HUES48 (cell line): ENCODE measurements at regions not wholly inside any gene's neighbourhood (a gene's known extent, or its start where the extent isn't known, plus 50 kb on each side); places are given as distances from the start of the nearest gene placed in this dataset.
A peak's percentile ranks its signal among the peaks of the same experiment; 100 is the strongest.

ENCODE experiments used
- H3K27ac ChIP-seq: one replicate; pipeline ENCODE4 v1.7.0; 2013; ENCODE audit warnings: low read depth, low read length, inconsistent platforms
- H3K27me3 ChIP-seq: 2 replicates; pipeline ENCODE4 v1.6.1; 2013; ENCODE audit warnings: mild to moderate bottlenecking, low read length; ENCODE audit not compliant: control insufficient read depth, insufficient read depth
- H3K36me3 ChIP-seq: 2 replicates; pipeline ENCODE4 v1.6.1; 2013; ENCODE audit warnings: low read length; ENCODE audit not compliant: control insufficient read depth, insufficient read depth
- H3K4me1 ChIP-seq: 2 replicates; pipeline ENCODE4 v1.6.1; 2013; ENCODE audit warnings: mild to moderate bottlenecking, low read length; ENCODE audit not compliant: control insufficient read depth, insufficient read depth
- H3K4me3 ChIP-seq: 2 replicates; pipeline ENCODE4 v1.5.1; 2013; ENCODE audit warnings: mild to moderate bottlenecking, low read depth, low read length
- H3K9ac ChIP-seq: 2 replicates; pipeline ENCODE4 v1.6.1; 2013; ENCODE audit warnings: mild to moderate bottlenecking, low read depth, low read length, moderate library complexity
- H3K9me3 ChIP-seq: 2 replicates; pipeline ENCODE4 v1.6.1; 2013; ENCODE audit warnings: low read length; ENCODE audit not compliant: control insufficient read depth, insufficient read depth

GRCh38 chr3:159528251-159528895 is 460.3 kb upstream of the IL12A start:
- no peak overlapping the region for H3K9ac ChIP-seq
- no peaks in the 10 kb centered on the region for H3K36me3 ChIP-seq
- no peaks in the 10 kb centered on the region for H3K4me1 ChIP-seq
- H3K27me3 ChIP-seq, result no peaks in the 10 kb centered on the region
- no peak overlapping the region for H3K27ac ChIP-seq
- H3K9me3 ChIP-seq, result no peaks in the 10 kb centered on the region
- H3K4me3 ChIP-seq, result no peak overlapping the region

- Histone ChIP-seq H3K27me3 (no peaks in the 10 kb centered on the region), H3K9me3 (no peaks in the 10 kb centered on the region), H3K4me3 (no peak overlapping the region), H3K27ac (no peak overlapping the region), H3K4me1 (no peaks in the 10 kb centered on the region), H3K9ac (no peak overlapping the region), H3K36me3 (no peaks in the 10 kb centered on the region)
These were observed 456.1 kb upstream of the IL12A start for GRCh38 chr3:159532577-159532976.

DNA sequence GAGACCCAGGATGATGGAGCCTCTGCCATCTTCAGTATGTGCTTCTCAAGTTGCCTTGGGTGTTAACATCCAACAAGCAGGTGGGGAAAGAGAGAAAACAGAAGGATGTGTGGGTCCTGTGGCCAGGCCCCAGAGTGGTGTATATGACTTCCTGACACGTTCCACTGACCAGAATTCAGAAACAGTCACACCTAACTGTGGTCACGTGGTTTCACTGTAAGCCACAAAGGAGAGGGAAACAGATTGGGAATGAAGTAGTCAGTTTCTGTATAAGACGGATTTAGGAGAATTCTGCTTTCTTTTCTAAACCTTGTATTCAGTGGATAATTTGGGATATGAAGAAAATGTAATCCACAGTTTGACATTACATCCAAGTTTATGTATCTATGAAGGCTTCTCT is 454.1 kb upstream of the IL12A start:
- Histone ChIP-seq H3K36me3 (no peaks in the 10 kb centered on the region), H3K9ac (no peak overlapping the region), H3K27me3 (no peaks in the 10 kb centered on the region), H3K4me3 (no peak overlapping the region), H3K27ac (no peak overlapping the region), H3K4me1 (no peaks in the 10 kb centered on the region), H3K9me3 (no peaks in the 10 kb centered on the region)

DNA sequence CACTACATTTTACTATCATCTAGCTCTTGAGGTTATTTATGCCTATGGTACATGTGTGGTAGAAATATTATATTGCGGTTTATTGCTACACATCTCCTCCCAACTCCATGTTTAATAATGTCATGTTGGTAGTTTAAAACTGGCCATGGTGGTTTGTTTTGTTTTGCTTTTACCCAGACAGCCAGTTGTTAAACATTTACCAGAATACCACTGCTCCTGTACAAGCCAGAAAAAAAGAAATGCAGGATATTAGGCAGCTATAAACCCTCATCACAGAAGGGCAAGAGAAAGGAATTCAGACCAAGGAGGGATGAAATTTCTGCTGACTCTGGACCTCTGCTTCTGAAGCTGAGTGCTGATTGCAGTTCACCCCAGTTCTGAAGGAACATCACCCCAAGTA is 451.8 kb upstream of the IL12A start:
- H3K36me3 ChIP-seq, result no peaks in the 10 kb centered on the region
- H3K4me1 ChIP-seq, result no peaks in the 10 kb centered on the region
- no peaks in the 10 kb centered on the region for H3K27me3 ChIP-seq

GRCh38 chr3:159538507-159538906 is 450.1 kb upstream of the IL12A start:
- H3K9me3 ChIP-seq, result no peaks in the 10 kb centered on the region
- no peaks in the 10 kb centered on the region for H3K27me3 ChIP-seq
- H3K9ac ChIP-seq, result no peak overlapping the region
- H3K4me1 ChIP-seq, result no peaks in the 10 kb centered on the region
- H3K36me3 ChIP-seq, result no peaks in the 10 kb centered on the region
- no peak overlapping the region for H3K4me3 ChIP-seq
- H3K27ac ChIP-seq, result no peak overlapping the region

More for the DNA sequence above, 451.8 kb upstream of the IL12A start:
- no peak overlapping the region for H3K27ac ChIP-seq
- no peak overlapping the region for H3K4me3 ChIP-seq
- H3K9me3 ChIP-seq, result no peaks in the 10 kb centered on the region
- H3K9ac ChIP-seq, result no peak overlapping the region

GRCh38 chr3:159540882-159541495 is 447.6 kb upstream of the IL12A start:
- Histone ChIP-seq H3K36me3 (no peaks in the 10 kb centered on the region), H3K4me3 (no peak overlapping the region), H3K4me1 (no peaks in the 10 kb centered on the region), H3K9ac (no peak overlapping the region), H3K9me3 (no peaks in the 10 kb centered on the region), H3K27ac (no peak overlapping the region), H3K27me3 (no peaks in the 10 kb centered on the region)

- no peaks in the 10 kb centered on the region for H3K9me3 ChIP-seq
- no peaks in the 10 kb centered on the region for H3K36me3 ChIP-seq
- H3K27ac ChIP-seq, result no peak overlapping the region
- no peak overlapping the region for H3K4me3 ChIP-seq
- H3K27me3 ChIP-seq, result no peaks in the 10 kb centered on the region
- no peak overlapping the region for H3K9ac ChIP-seq
- H3K4me1 ChIP-seq, result no peaks in the 10 kb centered on the region
These were observed 439.8 kb upstream of the IL12A start for GRCh38 chr3:159548675-159549335.

GRCh38 chr3:159555205-159555604 is 433.4 kb upstream of the IL12A start:
- no peak overlapping the region for H3K4me3 ChIP-seq
- peaks cover 26% of the 10 kb centered on the region for H3K27me3 ChIP-seq
- H3K36me3 ChIP-seq, result no peaks in the 10 kb centered on the region
- H3K4me1 ChIP-seq, result peaks cover 8% of the 10 kb centered on the region
- H3K9me3 ChIP-seq, result no peaks in the 10 kb centered on the region
- no peak overlapping the region for H3K9ac ChIP-seq
- H3K27ac ChIP-seq, result no peak overlapping the region

DNA sequence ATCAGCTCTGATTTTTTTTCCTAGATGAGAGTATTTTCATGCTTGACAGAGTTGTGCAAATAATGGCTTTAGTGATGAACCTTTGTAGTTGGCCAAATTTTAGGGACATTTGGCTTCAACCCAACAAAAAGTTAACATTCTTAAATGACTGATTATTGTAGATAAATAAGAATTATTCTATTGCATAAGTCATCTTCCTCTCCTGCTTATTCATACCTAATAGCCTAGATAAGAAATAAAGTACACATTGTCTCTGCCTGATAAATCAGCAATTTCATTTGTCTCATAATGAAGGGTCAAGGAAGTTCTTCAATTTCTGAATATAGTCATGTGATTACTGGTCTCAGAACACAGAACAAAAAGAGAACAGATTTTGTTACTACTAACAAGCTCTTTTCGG is 428.9 kb upstream of the IL12A start:
- H3K4me1 ChIP-seq, result peaks cover 34% of the 10 kb centered on the region
- peak overlapping the region; percentile 30 for H3K27ac ChIP-seq
- peaks cover 26% of the 10 kb centered on the region for H3K27me3 ChIP-seq
- H3K36me3 ChIP-seq, result no peaks in the 10 kb centered on the region
- H3K9me3 ChIP-seq, result no peaks in the 10 kb centered on the region
- H3K4me3 ChIP-seq, result no peak overlapping the region; the same call in 1 of the 2 replicates
- no peak overlapping the region for H3K9ac ChIP-seq

DNA sequence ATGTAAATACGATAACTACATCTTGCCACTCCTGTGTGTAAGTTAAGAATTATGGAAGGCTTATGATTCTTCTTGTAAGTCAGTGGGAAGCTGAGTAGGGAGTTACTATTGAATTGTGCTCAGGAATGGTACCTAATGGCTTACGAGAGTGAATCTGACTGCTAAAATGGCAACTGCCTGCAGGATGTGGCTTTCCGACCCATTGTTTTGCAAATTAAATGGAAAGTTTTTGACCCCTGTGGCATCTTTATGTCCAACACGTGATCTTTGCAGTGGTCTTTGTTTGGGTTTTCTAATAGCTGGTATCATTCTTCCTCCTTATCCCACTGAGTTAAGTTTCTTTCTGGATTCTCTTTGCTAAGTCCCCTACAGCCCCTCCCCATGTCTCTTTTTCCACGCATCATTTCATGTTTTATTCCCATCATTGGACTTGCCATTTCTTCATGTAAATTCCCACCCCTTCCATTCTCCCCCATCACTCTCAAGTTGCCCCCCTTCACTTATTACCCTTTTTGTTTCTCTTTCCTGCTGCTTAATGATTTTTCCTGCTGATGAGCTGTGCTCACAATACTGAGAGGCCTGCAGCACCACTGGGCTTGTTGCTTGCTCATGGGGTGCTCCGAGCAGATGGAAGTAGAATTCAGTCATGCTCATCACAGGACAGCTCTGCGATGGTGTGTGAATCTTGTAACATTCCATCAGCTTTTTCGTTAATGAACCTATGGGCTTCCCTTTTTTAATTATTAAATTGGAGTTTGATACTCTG is 428.2 kb upstream of the IL12A start:
- Histone ChIP-seq H3K27me3 (peaks cover 26% of the 10 kb centered on the region), H3K4me3 (peak overlapping the region; percentile 25), H3K9ac (no peak overlapping the region), H3K4me1 (peaks cover 34% of the 10 kb centered on the region), H3K36me3 (no peaks in the 10 kb centered on the region), H3K9me3 (no peaks in the 10 kb centered on the region), H3K27ac (peak overlapping the region; percentile 30)

DNA sequence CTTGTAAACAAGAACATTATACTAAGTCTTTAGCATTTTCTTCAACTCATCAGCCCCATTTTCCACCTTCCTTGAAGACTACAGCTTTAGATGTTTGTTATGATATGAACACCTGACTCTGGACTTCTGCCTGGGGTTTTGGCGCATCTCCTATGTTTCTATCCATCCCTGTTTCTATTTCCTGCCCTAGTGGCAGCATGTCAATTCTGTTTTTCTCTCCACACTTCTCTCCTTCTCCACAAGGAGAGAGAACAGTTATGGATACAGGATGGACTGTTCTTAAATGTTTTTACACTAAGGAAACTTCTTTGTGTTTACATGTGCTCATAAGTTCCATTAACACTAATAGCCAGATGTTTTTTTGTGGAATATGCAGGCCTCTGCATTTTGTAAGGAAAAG is 423.3 kb upstream of the IL12A start:
- H3K9ac ChIP-seq, result no peak overlapping the region
- no peak overlapping the region for H3K4me3 ChIP-seq
- H3K4me1 ChIP-seq, result peaks cover 25% of the 10 kb centered on the region
- no peaks in the 10 kb centered on the region for H3K27me3 ChIP-seq
- H3K36me3 ChIP-seq, result no peaks in the 10 kb centered on the region
- H3K9me3 ChIP-seq, result no peaks in the 10 kb centered on the region
- no peak overlapping the region for H3K27ac ChIP-seq
